Left lung (tissue), 4 donors: ENCODE measurements at regions not wholly inside any gene's neighbourhood (a gene's known extent, or its start where the extent isn't known, plus 50 kb on each side); places are given as distances from the start of the nearest gene placed in this dataset.

ENCODE experiments used
- ATAC-seq: fragments of 200-7000 bp; cut with Tn5 transposase; one replicate; pipeline ENCODE4 v1.9.1; 2020; ENCODE audit warnings: moderate library complexity
- DNase-seq, 4 donors: peaks; one replicate each; pipeline ENCODE4 v3.0.0-alpha.2; 2013 to 2020
- H3K27ac ChIP-seq, 2 donors: fragments of 200-600 bp; sonication (generic) in 1 of 2; one replicate each; pipeline versions ENCODE4 v1.5.0 to v1.8.0; 2020 to 2021
- H3K27me3 ChIP-seq, 2 donors: fragments of 200-600 bp; sonication (generic) in 1 of 2; one replicate each; pipeline versions ENCODE4 v1.5.0 to v1.8.0; 2020 to 2021
- H3K36me3 ChIP-seq, 2 donors: fragments of 200-600 bp; sonication (generic) in 1 of 2; one replicate each; pipeline versions ENCODE4 v1.5.0 to v1.8.0; 2020 to 2021
- H3K4me1 ChIP-seq, 2 donors: fragments of 200-600 bp; one replicate each; pipeline ENCODE4 v1.8.0; 2021
- H3K4me3 ChIP-seq, 2 donors: fragments of 200-600 bp; sonication (generic) in 1 of 2; one replicate each; pipeline versions ENCODE4 v1.5.0 to v1.8.0; 2020 to 2021; ENCODE audit warnings: mild to moderate bottlenecking in 1 of 2
- H3K9me3 ChIP-seq, 2 donors: fragments of 200-600 bp; sonication (generic) in 1 of 2; one replicate each; pipeline versions ENCODE4 v1.5.0 to v1.8.0; 2020 to 2021
- intact Hi-C, 2 donors: fragments of 100-400 bp; cut with DNase I; formaldehyde crosslinking; loops; one replicate each; pipeline versions ENCODE4 v1.11.2 to v1.14.2; 2022
- TF ChIP-seq, protein P1 (sequence below), 2 donors: fragments of 200-600 bp; sonication (generic) in 1 of 2; IDR thresholded peaks; one replicate each; pipeline versions ENCODE4 v1.5.0 to v1.8.0; 2021; ENCODE audit warnings: antibody characterized with exemption in 2 of 2
- donor health status: DM: no; HTN: yes; CAD: no.
- donor health status: DM: no; HTN: no; CAD: no.

GRCh38 chr12:89020689-89021088 is 331.6 kb downstream of the DUSP6 start:
- no peak overlapping the region for H3K27ac ChIP-seq
- no peaks in the 10 kb centered on the region for H3K27me3 ChIP-seq
- DNase-seq = peak in 1 of 4 donors; percentile 57
- peaks cover 0 to 18% of the 10 kb centered on the region in 2 donors for H3K4me1 ChIP-seq
- intact Hi-C loops = no loop called here
- H3K36me3 ChIP-seq = no peaks in the 10 kb centered on the region
- H3K4me3 ChIP-seq = no peak overlapping the region
- TF ChIP-seq, protein P1, sequence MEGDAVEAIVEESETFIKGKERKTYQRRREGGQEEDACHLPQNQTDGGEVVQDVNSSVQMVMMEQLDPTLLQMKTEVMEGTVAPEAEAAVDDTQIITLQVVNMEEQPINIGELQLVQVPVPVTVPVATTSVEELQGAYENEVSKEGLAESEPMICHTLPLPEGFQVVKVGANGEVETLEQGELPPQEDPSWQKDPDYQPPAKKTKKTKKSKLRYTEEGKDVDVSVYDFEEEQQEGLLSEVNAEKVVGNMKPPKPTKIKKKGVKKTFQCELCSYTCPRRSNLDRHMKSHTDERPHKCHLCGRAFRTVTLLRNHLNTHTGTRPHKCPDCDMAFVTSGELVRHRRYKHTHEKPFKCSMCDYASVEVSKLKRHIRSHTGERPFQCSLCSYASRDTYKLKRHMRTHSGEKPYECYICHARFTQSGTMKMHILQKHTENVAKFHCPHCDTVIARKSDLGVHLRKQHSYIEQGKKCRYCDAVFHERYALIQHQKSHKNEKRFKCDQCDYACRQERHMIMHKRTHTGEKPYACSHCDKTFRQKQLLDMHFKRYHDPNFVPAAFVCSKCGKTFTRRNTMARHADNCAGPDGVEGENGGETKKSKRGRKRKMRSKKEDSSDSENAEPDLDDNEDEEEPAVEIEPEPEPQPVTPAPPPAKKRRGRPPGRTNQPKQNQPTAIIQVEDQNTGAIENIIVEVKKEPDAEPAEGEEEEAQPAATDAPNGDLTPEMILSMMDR (IDR thresholded peaks at IDR 0.05) = no peak
- no peak for ATAC-seq
- no peaks in the 10 kb centered on the region for H3K9me3 ChIP-seq

DNA sequence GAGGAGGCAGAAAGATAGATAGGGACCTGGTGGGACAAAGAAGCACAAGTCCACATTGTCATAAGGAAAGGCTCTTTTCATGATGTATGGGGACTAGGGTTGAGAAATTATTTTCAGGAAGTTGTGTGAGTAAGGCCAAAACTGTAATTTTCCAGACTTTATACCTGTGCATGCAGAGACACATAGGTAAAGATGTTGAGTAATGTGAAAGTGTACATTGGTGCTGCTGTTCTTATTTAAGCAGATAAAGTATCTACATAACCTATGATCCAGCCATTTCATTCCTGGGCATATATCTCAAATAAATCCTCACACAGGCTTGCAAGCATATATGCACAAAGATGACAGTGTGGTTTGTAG is 332.2 kb downstream of the DUSP6 start:
- Histone ChIP-seq H3K9me3 (no peaks in the 10 kb centered on the region), H3K4me3 (no peak overlapping the region), H3K27me3 (no peaks in the 10 kb centered on the region), H3K36me3 (no peaks in the 10 kb centered on the region), H3K27ac (no peak overlapping the region), H3K4me1 (peaks cover 0 to 18% of the 10 kb centered on the region in 2 donors)
- intact Hi-C loops = no loop called here
- TF ChIP-seq, protein P1 (IDR thresholded peaks at IDR 0.05) = no peak
- DNase-seq (no peak), ATAC-seq (no peak)

DNA sequence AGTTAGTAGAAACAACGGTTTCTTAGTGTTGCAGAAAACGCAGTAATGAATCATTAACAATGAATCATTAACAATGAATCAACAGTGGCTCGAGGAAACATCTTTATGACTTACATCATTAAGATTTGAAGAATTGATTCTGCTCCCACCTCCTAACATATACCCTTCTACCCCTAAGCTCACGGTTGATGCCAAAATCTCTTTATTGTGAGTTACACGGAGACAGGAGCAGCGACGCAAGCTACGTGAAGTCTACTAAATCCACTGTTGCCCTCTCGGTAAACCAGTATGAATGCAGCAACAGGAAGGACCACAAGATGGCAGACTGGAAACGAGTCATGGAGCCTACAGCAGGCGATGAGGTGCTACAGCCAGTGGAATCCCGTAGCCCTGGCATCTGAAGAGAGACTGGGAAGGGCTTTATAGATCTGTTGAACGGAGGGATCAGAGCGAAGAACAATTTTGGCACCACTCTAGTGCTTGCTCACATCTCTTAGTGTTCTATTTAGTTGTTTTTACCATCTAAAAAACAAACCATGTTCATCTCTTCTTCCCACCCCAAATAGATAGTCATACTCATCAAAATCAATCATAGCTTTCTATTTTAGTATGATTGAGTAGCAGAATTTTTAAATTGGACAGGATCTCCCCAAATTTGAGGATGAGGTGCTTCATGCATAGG is 332.7 kb downstream of the DUSP6 start:
- ATAC-seq = peak; percentile 99
- intact Hi-C loops = no loop called here
- TF ChIP-seq, protein P1 (IDR thresholded peaks at IDR 0.05) = peak; percentile 68 to 81

DNA sequence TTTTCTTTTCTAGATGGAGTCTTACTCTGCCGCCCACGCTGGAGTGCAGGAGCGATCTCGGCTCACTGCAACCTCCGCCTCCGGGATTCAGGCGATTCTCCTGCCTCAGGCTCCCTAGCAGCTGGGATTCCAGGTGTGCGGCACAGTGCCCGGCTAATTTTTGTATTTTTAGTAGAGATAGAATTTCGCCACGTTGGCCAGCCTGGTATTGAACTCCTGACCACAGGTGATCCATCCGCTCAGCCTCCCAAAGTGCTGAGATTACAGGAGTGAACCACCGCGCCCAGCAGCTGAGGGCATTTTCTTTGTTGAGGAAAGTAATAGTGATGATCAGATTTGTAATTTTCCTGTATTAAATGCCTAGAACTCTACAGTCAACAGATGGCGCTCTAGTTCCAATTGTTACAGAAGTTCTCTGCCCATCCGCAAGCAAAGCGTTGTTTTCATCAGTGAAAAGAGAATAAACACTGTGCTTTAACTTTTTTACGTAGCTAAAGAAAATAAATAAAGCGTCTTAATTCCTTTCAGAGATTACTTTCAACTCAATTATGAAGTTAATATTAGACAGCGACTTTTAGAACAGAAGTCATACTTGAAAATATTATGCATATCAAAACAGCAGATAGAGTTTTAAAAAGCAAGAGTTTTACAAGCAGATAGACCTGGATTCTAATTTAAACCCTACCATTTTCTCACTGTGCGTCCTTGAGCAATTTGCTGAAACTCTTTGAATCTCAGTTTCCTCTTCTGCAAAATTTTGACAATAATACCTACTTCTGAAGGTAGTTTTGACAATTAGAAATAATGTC is 335.1 kb downstream of the DUSP6 start:
- TF ChIP-seq, protein P1 (IDR thresholded peaks at IDR 0.05) = peak; percentile 67 to 75
- Histone ChIP-seq H3K9me3 (no peaks in the 10 kb centered on the region), H3K4me1 (peaks cover 0 to 18% of the 10 kb centered on the region in 2 donors), H3K27ac (no peak overlapping the region), H3K4me3 (no peak overlapping the region), H3K36me3 (no peaks in the 10 kb centered on the region), H3K27me3 (no peaks in the 10 kb centered on the region)
- intact Hi-C loops = no loop called here
- ATAC-seq (peak; percentile 66), DNase-seq (peak in 2 of 4 donors; percentile 72)

More for the DNA sequence above, 332.7 kb downstream of the DUSP6 start:
- no peaks in the 10 kb centered on the region for H3K9me3 ChIP-seq
- no peak overlapping the region for H3K4me3 ChIP-seq
- peak in 3 of 4 donors; percentile 74 to 87 (median 79) for DNase-seq
- H3K27me3 ChIP-seq = no peaks in the 10 kb centered on the region
- H3K27ac ChIP-seq = no peak overlapping the region
- H3K4me1 ChIP-seq = peaks cover 0 to 18% of the 10 kb centered on the region in 2 donors
- H3K36me3 ChIP-seq = no peaks in the 10 kb centered on the region

- intact Hi-C loops = no loop called here
- H3K4me1 ChIP-seq = peaks cover 0 to 18% of the 10 kb centered on the region in 2 donors
- no peak overlapping the region for H3K4me3 ChIP-seq
- H3K27me3 ChIP-seq = no peaks in the 10 kb centered on the region
- H3K27ac ChIP-seq = no peak overlapping the region
- ATAC-seq (no peak), DNase-seq (no peak)
- no peaks in the 10 kb centered on the region for H3K9me3 ChIP-seq
- H3K36me3 ChIP-seq = no peaks in the 10 kb centered on the region
- TF ChIP-seq, protein P1 (IDR thresholded peaks at IDR 0.05) = no peak
Observed at GRCh38 chr12:89015419-89015818, 336.9 kb downstream of the DUSP6 start.
